ENCODE measurements at regions not wholly inside any gene's neighbourhood (a gene's known extent, or its start where the extent isn't known, plus 50 kb on each side); places are given as distances from the start of the nearest gene placed in this dataset.

- TF ChIP-seq GATA2 (IDR thresholded peaks at IDR 0.05; ENCODE audit: low read depth, low read length): no peak
- no peak for TF ChIP-seq GATA3 (IDR thresholded peaks at IDR 0.05; ENCODE audit: low read depth, low read length)
Observed at GRCh38 chr4:106551724-106552123, 183.1 kb upstream of the GIMD1 start.

Data from SH-SY5Y (cell line).